ENCODE measurements at regions not wholly inside any gene's neighbourhood (a gene's known extent, or its start where the extent isn't known, plus 50 kb on each side); places are given as distances from the start of the nearest gene placed in this dataset.
"Not testable (repeated sequence)": the region's sequence is repeated elsewhere in the genome, so short reads cannot be mapped to it uniquely, and the experiment has no call there.

- no peak for DNase-seq (ENCODE audit: low read depth)
Observed at GRCh38 chr13:22893777-22894176, 287.0 kb upstream of the SGCG start.

GRCh38 chr13:22897571-22898314 is 283.0 kb upstream of the SGCG start:
- no peak for DNase-seq (ENCODE audit: low read depth)

GRCh38 chr13:22900416-22900951 is 280.3 kb upstream of the SGCG start:
- DNase-seq (ENCODE audit: low read depth), result not testable (repeated sequence)

GRCh38 chr13:22903301-22903700 is 277.5 kb upstream of the SGCG start:
- no peak for DNase-seq (ENCODE audit: low read depth)

- DNase-seq (ENCODE audit: low read depth), result no peak
Observed at GRCh38 chr13:22903925-22904324, 276.9 kb upstream of the SGCG start.

GRCh38 chr13:22915442-22916082 is 265.2 kb upstream of the SGCG start:
- DNase-seq (ENCODE audit: low read depth), result no peak

GRCh38 chr13:22916276-22916675 is 264.5 kb upstream of the SGCG start:
- not testable (repeated sequence) for DNase-seq (ENCODE audit: low read depth)

- no peak for DNase-seq (ENCODE audit: low read depth)
Observed at GRCh38 chr13:22925881-22926747, 254.7 kb upstream of the SGCG start.

GRCh38 chr13:22926748-22927400 is 253.9 kb upstream of the SGCG start:
- DNase-seq (ENCODE audit: low read depth), result no peak

- not testable (repeated sequence) for DNase-seq (ENCODE audit: low read depth)
Observed at GRCh38 chr13:22927845-22928244, 252.9 kb upstream of the SGCG start.

GRCh38 chr13:22929381-22930126 is 251.2 kb upstream of the SGCG start:
- DNase-seq (ENCODE audit: low read depth), result no peak

GRCh38 chr13:22931576-22931975 is 249.2 kb upstream of the SGCG start:
- DNase-seq (ENCODE audit: low read depth), result no peak

- not testable (repeated sequence) for DNase-seq (ENCODE audit: low read depth)
Observed at GRCh38 chr13:22932632-22933412, 248.0 kb upstream of the SGCG start.

GRCh38 chr13:22933571-22934181 is 247.1 kb upstream of the SGCG start:
- no peak for DNase-seq (ENCODE audit: low read depth)

- no peak for DNase-seq (ENCODE audit: low read depth)
Observed at GRCh38 chr13:22934744-22935523, 245.8 kb upstream of the SGCG start.

GRCh38 chr13:22936228-22936627 is 244.6 kb upstream of the SGCG start:
- DNase-seq (ENCODE audit: low read depth), result no peak

GRCh38 chr13:22937241-22937640 is 243.5 kb upstream of the SGCG start:
- no peak for DNase-seq (ENCODE audit: low read depth)

- no peak for DNase-seq (ENCODE audit: low read depth)
Observed at GRCh38 chr13:22937953-22938352, 242.8 kb upstream of the SGCG start.

- DNase-seq (ENCODE audit: low read depth), result no peak
Observed at GRCh38 chr13:22938576-22938975, 242.2 kb upstream of the SGCG start.
